UCSD-AML1 (cell line): ENCODE measurements at regions not wholly inside any gene's neighbourhood (a gene's known extent, or its start where the extent isn't known, plus 50 kb on each side); places are given as distances from the start of the nearest gene placed in this dataset.
"Not testable (repeated sequence)": the region's sequence is repeated elsewhere in the genome, so short reads cannot be mapped to it uniquely, and the experiment has no call there.

Experiments
- DNase-seq: peaks from one replicate; lab custom pipeline; 2025; ENCODE audit not compliant: unreplicated experiment; lab: John Stamatoyannopoulos, UW

- no peak for DNase-seq
Observed at GRCh38 chr15:30830961-30831360, 72.8 kb upstream of the FAN1 start.

- DNase-seq = not testable (repeated sequence)
Observed at GRCh38 chr15:30833379-30833778, 70.3 kb upstream of the FAN1 start.

- not testable (repeated sequence) for DNase-seq
Observed at GRCh38 chr15:30841639-30842038, 62.1 kb upstream of the FAN1 start.

GRCh38 chr15:30842798-30843472, 60.8 kb upstream of the FAN1 start:
- not testable (repeated sequence) for DNase-seq

GRCh38 chr15:30845536-30845935, 58.2 kb upstream of the FAN1 start:
- not testable (repeated sequence) for DNase-seq
